Activated CD4-positive, alpha-beta T cell treated with anti-CD3 and anti-CD28 coated beads for 48 hours (primary cell): ENCODE measurements at regions not wholly inside any gene's neighbourhood (a gene's known extent, or its start where the extent isn't known, plus 50 kb on each side); places are given as distances from the start of the nearest gene placed in this dataset.

Source experiments
- DNase-seq: peaks from one replicate; pipeline ENCODE4 v3.0.0-alpha.2; 2020

DNA sequence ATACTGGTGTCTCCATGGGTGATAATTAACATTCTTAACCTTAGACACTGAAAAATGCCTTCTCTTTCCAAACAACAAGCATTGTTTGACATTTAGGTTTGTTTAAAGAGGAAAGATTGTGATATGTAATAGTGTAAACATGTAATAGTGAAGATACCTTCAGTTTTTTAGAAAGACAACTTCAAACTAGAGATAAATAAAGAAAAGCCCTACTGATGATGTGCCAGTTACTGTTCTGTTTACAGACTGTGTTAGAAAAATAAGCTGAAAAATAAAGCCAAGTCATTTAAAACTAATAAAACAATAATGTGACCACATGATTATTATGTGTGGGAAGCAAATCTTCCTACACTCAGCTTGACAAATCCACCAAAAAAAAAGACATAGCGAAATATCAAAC is 2035.3 kb upstream of the TENM3 start:
- no peak for DNase-seq

DNA sequence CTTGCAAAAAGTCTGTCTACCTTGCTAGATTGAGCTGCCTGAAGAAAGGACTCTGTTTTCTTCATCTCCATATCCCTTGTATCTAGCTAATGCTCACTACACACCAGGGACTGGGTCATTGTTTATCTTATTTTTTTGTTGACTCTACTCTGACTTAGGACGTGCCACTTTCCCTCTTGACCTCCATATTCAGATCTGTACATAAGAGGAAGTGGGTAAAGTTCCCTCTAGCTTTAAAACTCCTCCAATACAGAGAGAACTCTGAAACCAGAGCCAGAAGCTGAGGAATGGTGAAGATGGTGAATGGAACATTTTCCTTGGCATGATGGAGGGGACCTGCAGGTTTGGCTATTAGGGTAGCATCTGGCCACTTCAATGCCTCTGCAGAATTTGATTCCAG is 2026.1 kb upstream of the TENM3 start:
- no peak for DNase-seq

DNA sequence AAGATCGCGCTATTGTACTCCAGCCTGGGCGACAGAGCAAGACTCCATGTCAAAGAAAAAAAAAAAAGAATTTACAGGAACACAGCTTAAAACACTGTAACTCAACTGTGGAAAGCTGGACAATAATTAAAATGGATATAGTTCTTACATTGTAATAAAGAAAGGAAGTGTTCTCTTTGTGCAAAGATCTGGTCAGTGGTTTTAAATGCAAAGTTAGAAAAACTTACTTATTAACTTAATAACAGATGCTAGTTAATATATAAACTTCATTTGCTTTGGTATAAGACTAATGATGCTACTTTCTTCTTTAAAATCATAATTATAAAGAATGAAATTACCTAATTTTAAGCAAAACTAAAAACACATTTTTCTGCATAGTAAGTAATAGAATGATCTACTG is 2024.1 kb upstream of the TENM3 start:
- no peak for DNase-seq

- DNase-seq, result no peak
Measured at GRCh38 chr4:180225977-180226376, 2017.2 kb upstream of the TENM3 start.

DNA sequence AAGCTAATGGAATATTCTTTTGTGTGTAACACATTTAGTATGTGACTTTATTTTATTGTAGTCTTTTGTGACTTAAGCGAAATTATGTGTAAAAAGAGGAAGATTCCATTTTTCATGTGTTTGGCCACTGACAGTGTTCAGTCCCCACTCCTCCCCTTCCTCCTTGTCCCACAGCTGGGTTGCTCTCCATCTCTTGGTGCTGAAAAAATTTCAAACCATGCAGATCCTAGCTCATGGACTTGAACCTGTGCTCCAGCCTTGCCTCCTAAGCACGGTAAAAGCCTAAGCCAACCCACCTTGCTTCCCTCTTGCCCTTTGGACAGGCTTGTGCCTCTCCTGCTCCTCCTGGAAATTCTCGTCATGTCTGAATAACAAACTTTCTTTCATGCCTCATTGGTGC is 2008.5 kb upstream of the TENM3 start:
- no peak for DNase-seq

DNA sequence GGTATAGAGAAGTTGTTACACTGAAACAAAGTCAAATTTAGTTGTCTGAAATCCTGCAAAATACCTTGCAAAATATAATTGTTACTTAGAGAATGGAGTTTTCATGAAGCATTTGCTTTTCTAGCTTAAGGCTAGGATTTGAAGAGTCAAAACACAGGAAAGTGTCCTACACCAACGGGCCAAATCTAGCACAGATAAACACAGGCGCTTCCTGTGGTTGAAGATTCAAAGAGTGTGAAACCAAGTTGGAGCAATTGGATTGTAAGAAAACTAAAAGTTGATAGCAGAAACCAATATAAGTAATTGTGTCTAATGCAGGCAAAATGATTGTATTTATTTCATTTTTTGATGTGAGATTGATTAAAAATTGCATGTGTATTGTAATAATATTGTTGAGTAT is 2002.5 kb upstream of the TENM3 start:
- DNase-seq, result no peak

DNA sequence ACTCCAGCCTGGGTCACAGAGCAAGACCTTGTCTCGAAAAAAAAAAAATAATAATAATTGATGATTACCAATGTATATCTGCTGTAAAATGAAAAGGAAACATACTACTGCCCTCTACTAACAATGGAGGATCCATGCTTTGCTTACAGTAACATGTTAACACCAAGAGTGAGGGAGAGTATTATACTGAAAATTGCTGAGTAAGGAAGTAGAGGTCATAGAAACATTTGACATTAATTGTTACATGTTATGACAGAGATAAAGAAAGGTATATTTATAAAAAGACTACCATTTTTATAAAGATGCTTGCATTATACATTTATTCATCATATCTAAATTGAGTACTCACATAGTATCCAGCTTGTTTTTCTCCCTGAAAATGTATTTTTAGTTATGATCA is 1989.8 kb upstream of the TENM3 start:
- no peak for DNase-seq

- no peak for DNase-seq
Measured at GRCh38 chr4:180261346-180261745, 1981.9 kb upstream of the TENM3 start.

DNA sequence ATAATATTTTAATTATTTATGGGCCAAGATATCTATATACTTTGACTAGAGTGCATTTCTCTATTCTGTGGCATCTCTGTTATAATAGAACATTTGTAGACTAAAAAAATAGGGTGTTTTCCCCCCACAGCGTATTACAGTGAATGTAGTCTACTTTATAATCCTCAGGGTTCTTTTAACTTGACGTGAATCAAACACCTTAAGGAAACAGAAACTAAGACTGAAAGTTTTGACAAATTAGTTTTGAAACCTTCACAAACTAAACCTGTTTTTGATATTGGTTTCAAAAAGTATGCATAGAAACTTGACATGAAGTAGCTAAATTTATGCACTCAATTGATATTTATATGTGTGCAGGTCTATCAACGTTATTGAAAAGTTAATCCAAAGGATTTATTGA is 1963.1 kb upstream of the TENM3 start:
- DNase-seq, result no peak

DNA sequence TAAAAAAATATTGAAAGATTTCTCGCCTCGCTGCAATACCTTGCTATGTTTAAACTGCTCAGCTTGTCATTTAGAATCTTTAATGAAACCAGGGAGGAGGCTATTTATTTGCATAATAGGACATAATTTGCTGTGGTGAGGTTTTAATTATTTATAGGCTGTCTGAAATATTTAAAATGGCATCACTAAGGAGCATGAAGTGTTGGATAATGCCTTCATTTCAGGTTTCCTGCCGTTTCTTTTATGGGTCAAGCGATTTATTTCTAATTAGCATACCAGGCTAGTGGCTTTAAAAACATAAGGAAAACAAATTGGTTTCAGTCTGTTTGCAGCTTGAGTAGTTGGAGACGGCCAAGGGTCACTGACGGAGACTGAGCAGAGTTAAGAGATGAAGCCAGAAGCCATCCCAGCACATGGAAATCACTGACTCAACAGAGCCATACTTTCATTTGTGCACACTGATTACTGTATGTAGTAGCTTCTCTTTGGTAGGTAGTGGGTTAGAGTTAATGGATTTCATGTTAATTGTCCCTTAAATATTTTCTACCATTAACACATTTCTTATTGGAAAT is 1962.4 kb upstream of the TENM3 start:
- no peak for DNase-seq

DNA sequence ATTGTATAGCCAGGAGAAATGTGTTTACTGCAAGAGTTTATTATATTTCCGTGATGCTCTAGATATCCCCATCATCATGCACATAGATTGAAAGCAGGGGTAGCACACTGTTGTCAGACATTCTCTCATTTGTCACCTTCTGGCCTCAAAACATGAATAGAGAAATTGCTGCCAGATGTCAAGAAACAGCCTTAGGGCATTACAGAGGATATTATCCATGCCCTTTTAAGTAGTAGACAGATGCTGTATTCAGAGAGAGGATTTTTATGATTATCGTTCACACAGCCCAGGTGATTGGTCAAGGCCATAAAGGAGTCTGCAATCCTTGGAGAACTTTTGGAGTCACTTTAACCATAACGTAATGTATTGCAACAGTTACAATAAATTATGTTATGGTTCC is 1961.5 kb upstream of the TENM3 start:
- no peak for DNase-seq

- DNase-seq, result no peak
Measured at GRCh38 chr4:180284267-180284666, 1958.9 kb upstream of the TENM3 start.

- no peak for DNase-seq
Measured at GRCh38 chr4:180285796-180286195, 1957.4 kb upstream of the TENM3 start.

GRCh38 chr4:180292339-180292738 is 1950.9 kb upstream of the TENM3 start:
- no peak for DNase-seq

DNA sequence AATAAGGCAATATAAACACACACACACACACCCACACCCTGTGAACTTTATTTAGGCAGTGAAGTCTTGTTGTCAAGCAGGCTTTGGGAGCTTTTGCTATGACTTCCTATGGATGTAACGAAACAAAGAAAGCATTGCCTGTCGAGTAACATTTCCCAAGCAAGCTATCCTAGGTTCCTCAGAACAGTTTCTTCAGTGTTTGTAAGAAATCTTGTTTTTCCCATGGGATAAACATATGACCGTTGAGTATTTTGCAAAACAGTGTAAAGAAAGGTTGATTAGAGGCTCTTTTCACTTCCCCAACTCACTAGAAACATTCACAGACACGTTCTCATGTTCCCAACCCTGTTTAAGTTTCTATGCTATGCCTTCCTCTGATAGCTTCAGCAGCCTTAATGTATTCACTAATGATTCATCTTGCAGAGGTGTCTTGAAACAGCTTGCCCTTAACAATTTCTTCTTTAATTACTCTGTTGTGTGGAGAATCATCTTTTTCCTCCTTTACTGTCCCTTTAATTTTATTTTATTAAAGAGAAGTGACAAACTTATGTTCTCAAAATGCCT is 1947.1 kb upstream of the TENM3 start:
- DNase-seq, result no peak

DNA sequence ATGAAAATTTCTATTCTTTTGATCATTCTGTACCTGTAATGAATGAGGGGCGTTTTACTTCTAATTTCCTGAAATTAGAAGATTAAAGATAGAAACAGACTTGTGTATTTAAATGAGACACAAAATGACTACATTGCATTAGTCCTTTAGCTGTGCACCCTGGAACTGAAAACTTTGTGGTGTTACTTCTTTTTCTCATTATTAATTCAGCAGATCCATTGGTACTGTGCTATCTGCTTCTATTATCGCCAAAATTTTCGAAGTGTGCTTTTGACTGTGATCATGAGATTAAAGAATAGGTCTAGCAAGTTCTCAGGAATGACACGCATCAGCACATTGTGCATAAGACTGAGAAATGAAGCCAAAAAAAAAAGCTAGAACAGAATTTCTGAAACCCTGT is 1938.9 kb upstream of the TENM3 start:
- no peak for DNase-seq

GRCh38 chr4:180310616-180311015 is 1932.6 kb upstream of the TENM3 start:
- no peak for DNase-seq

- no peak for DNase-seq
Measured at GRCh38 chr4:180314972-180315371, 1928.2 kb upstream of the TENM3 start.

- no peak for DNase-seq
Measured at GRCh38 chr4:180330521-180330920, 1912.7 kb upstream of the TENM3 start.

DNA sequence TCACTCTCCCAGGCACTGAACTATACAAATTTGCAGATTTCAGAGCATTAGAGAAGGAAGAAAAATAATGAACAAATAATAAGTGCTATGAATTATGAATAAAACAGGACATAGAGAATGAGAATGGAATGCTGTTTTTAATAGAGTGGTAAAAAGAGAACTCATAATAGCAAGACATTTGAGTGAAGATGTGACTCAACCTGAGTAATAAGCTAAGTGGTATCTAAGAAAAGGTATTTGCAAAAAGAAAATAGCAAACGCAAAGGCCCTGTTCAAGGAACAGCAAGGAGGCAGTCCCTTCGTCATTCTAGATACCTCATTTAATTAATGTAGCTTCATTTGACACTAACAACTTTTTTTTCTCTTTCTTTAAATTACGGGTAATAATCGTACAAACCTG is 1910.0 kb upstream of the TENM3 start:
- no peak for DNase-seq

DNA sequence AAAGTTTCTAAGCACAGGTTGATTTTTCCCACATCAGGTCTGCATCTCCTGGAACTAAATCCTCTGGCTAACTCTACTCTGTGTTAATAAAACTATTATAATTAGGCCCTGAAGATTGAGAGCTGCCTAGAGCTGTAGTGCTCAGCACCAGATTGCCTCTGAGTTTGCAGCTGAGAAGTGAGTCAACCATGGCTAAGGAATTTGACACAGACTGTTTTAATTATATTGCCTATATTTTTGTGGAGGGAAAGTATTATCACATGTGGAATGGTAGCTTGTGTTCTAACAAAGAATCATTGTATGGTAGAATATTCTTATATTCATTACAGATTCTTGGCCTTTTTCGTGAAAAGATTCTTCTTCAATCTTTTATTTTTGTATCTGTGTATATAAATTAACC is 1907.6 kb upstream of the TENM3 start:
- DNase-seq, result no peak

- no peak for DNase-seq
Measured at GRCh38 chr4:180336494-180337090, 1906.6 kb upstream of the TENM3 start.

DNA sequence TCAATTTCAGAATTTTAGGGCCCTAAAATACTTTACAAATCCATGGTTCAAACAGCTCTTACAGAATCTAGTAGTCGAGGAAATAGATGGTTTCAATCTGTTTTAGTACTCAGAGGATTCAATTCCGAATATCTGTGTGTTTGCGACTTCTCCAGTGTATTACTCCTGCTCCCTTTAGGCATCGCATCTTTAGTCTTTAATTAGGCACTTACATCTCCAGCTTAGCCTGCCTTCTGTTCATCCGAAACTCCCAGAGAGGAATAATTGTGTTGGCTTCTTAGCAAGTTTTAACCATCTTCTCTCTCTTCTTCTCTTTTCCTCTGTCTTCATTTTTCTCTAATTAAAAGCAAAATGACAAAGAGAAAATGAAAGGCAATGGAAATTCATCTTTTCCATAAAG is 1901.3 kb upstream of the TENM3 start:
- DNase-seq, result no peak

GRCh38 chr4:180350901-180351300 is 1892.3 kb upstream of the TENM3 start:
- DNase-seq, result no peak

- DNase-seq, result no peak
Measured at GRCh38 chr4:180356766-180357165, 1886.4 kb upstream of the TENM3 start.
